HG03575 (cell line): ENCODE measurements at regions not wholly inside any gene's neighbourhood (a gene's known extent, or its start where the extent isn't known, plus 50 kb on each side); places are given as distances from the start of the nearest gene placed in this dataset.

Experiments
- ATAC-seq: cut with Tn5 transposase; IDR thresholded peaks from one replicate; pipeline ENCODE4 v1.9.1; 2021; ENCODE audit not compliant: unreplicated experiment, insufficient number of reproducible peaks, low FRiP score; ENCODE audit errors: extremely low read depth

GRCh38 chr3:7793786-7794185, 707.8 kb upstream of the LMCD1 start:
- no peak for ATAC-seq

GRCh38 chr3:7798276-7798675, 703.3 kb upstream of the LMCD1 start:
- ATAC-seq = no peak

GRCh38 chr3:7800006-7800780, 701.4 kb upstream of the LMCD1 start:
- ATAC-seq = no peak

GRCh38 chr3:7812490-7812889, 689.1 kb upstream of the LMCD1 start:
- no peak for ATAC-seq

DNA sequence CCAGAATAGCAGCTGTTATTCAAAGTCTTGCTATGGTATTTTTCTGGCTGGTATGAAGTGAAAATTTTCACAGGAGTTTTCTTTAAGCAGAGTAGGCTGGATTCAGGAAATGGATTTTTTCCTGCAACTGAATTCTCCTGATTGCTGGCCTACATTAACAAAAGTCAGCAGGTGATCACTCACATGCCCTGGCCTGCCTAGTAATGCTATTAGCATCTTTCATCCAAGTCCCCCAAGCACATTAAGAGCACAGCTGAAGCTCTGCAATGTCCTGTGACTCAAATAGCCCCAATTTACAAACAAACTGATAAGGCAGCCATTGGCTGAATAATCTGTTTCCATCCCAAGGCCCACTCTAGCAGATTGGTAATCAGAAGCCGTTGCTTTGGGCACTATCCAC, 688.3 kb upstream of the LMCD1 start:
- no peak for ATAC-seq

DNA sequence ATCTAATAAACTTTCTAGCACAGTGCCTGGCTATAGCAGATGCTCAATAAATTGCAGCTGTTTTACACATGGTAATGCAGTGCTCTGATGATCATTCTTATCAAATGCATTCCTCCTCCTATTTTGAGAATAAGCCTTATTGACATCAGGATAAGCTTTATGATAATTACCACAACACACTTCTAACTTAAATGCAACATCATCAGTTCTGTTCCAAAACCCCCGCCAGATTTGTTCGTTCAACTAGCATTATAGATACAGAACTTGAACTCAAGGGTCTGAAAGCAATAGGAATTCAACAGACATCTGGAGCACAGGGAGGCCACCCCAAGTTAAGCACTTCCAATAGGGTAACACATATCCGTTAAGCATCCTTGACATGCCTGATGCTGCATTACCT, 684.4 kb upstream of the LMCD1 start:
- ATAC-seq = no peak

DNA sequence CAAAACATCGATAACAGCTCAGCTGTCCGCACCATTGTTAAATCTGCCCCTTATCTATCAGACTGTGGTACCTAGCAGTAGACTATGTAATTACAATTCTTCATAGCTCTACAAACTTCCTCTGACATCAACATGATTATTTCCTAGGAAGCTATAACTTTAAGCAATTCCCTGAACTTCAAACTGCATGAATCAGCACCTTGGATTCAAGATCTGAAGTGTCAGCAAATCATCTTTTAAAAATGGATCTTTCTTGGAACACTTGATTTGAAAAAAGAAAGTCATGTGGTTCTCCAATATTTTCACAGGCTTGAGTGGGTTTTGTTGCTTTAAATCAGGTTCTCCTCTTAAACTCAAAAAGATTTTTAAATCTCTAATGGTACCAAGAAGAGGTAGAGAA, 680.7 kb upstream of the LMCD1 start:
- ATAC-seq = no peak

- no peak for ATAC-seq
These were observed 679.8 kb upstream of the LMCD1 start for GRCh38 chr3:7821858-7822257.

- no peak for ATAC-seq
These were observed 660.2 kb upstream of the LMCD1 start for GRCh38 chr3:7841451-7841850.

GRCh38 chr3:7843441-7843840, 658.2 kb upstream of the LMCD1 start:
- no peak for ATAC-seq

DNA sequence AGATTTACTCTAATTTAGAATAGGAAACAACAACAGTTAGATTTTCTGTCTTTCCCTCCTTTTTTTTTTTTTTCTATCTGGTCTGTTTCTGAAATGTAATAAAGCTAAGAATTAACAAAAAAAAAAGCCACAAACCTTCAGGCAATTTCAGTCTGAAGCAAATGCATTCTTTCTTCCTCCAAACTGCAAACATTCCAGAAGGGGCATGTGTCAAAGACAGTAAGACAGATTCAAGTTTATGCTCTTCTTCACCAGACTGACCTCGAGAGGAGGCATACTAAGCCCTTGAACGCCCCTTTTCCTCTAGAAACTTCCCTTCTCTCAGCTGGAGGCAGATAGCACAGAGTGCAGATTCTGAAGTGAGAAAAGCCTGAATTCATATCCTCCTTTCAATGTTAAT, 654.6 kb upstream of the LMCD1 start:
- ATAC-seq = no peak

GRCh38 chr3:7847521-7847920, 654.1 kb upstream of the LMCD1 start:
- no peak for ATAC-seq

DNA sequence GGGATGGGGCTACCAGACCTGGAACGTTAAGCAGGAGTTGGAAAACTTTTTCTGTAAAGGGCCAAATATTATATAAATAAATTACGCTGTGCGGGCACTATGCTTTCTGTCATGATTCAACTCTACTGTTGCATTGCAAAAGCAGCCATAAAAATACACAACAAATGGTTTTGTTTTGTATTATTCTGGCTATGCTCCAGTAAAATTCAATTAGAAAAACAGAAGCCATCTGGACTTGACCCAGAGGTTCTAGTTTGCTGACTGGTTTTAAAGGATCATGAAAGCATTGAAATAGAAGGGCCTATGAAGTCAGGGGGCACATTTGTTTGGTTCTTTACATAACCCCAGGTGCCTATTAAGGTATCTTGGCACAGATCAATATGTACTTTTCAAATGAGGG, 647.4 kb upstream of the LMCD1 start:
- ATAC-seq = no peak

- no peak for ATAC-seq
These were observed 646.9 kb upstream of the LMCD1 start for GRCh38 chr3:7854721-7855120.

DNA sequence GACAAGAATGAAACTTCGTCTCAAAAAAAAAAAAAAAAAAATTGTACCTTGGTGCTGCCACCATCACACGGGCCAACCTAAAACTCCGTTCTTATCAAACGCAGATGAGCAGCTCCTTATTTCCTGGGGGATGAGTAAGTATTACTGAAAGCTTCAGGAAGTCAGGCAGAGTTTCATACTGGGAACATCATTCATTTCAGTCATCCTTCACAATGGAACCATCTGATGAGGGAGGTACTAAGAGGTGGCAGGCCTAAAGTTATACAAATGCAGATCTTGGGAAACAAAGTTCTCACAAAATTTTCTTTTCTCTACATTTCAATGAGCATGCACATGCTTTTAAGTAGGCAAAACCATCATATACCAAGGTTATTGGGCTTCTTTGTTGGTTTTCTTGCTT, 636.0 kb upstream of the LMCD1 start:
- no peak for ATAC-seq

DNA sequence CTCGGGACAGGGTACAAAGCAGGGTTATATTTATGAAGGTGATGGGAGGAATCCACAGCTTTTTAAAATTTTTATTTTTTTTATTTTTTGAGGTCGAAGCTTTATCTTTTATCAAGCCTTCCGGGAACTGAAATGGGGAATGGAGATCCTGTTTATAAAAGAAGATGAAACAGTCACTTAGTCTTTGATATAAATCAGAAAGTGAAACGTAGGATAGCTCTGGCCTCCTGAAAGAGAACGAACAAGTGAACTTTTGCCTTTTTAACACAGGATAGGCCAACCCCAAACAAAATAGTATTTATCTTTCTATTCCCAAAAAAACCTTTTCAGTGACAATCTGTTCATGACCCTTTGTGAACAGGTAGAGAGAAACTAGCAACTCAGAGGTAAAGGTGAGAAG, 634.0 kb upstream of the LMCD1 start:
- ATAC-seq = no peak

DNA sequence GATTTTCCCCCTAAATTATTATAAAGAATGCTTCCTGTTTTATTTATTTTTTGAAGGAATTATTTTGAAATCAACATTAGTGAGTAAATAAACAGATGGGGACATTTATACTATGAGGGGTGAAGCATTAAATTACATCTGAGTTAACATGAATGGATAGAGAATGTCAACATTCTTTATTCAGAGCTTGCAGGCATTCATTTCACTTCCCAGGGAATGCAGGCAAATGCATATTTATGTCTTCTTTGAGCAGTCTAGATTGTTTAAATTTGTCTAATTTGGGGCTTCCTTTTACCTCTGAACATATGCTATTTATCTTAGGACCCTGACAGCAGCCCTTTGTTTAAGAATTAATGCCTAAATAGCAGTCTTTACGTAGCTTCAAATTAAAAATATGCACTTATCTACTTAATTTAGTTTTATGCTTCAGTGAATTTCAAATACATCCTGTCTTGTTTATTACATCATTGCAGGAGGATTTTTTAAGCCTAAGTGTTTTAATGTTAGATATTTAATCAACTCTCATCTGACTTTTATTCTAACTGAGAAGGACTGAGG, 630.5 kb upstream of the LMCD1 start:
- ATAC-seq = no peak

- no peak for ATAC-seq
These were observed 627.5 kb upstream of the LMCD1 start for GRCh38 chr3:7874116-7874515.

DNA sequence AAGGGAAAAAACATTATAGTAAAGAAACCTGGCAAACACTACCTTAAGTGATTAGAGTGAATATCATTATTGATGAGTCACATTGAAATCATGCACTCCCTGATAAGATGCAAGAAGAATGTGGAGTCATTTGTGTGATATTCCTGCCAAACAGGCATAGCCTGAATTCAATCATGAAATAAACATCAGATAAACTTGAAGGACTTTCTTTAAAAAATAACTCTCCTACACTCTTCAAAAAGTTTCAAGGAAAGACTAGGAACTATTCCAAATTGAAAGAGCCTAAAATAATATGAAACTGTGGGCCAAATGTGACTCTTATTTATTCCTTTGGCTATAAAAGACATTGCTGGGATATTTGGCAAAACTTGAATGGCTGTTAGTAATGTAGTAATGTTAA, 625.7 kb upstream of the LMCD1 start:
- ATAC-seq = no peak

GRCh38 chr3:7876741-7877297, 624.8 kb upstream of the LMCD1 start:
- ATAC-seq = no peak

DNA sequence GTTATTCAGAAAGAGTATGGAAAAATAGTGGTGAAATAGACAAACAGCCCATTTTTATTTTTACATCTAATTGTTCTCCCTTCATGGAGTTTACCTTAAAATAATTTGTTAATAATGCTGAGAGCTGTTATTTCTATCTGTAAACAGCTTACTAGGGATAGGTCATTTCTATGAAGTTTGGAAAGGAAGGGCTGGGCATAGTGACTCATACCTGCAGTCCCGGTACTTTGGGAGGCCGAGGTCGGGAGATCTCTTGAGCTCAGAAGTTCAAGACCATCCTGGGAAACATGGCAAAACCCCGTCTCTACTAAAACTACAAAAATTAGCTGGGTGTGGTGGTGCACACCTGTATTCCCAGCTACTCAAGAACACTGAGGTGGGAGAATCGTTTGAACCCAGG, 624.3 kb upstream of the LMCD1 start:
- ATAC-seq = no peak
